ENCODE measurements at regions not wholly inside any gene's neighbourhood (a gene's known extent, or its start where the extent isn't known, plus 50 kb on each side); places are given as distances from the start of the nearest gene placed in this dataset.

- TF ChIP-seq POLR2AphosphoS5 (IDR thresholded peaks at IDR 0.05), result no peak
- no peak for TF ChIP-seq POLR2A (IDR thresholded peaks at IDR 0.05)
- TF ChIP-seq CTCF (IDR thresholded peaks at IDR 0.05 in 8 of 11, conservative IDR thresholded peaks at IDR 0.05 in 3 of 11), result no peak
Observed at GRCh38 chr16:5487728-5488127, 390.1 kb upstream of the EEF2KMT start.
